GM18520 (cell line): ENCODE measurements at regions not wholly inside any gene's neighbourhood (a gene's known extent, or its start where the extent isn't known, plus 50 kb on each side); places are given as distances from the start of the nearest gene placed in this dataset.
"Not testable (repeated sequence)": the region's sequence is repeated elsewhere in the genome, so short reads cannot be mapped to it uniquely, and the experiment has no call there.

Experiments
- ATAC-seq: cut with Tn5 transposase; IDR thresholded peaks from one replicate; pipeline ENCODE4 v1.9.1; 2021; ENCODE audit not compliant: unreplicated experiment

DNA sequence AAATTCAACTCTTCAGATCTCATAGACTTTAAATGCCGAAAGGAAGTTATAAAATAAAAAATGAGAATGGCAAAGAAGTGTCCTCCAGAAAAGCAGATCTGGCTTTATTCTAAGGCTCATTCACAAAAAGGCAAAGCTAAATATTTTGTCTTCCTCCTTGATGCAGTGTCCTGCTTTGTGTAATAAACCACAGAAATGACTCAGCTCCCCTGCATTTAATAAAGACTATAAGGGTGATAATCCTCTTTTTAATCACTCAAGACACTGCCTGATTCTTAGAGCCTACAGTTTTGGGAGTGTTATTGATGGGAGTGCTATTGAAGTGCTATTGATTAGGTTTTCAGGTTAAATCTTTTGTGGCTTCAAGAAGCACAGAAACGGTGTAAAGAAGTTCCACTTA, 482.0 kb downstream of the PCDH20 start:
- ATAC-seq: no peak

DNA sequence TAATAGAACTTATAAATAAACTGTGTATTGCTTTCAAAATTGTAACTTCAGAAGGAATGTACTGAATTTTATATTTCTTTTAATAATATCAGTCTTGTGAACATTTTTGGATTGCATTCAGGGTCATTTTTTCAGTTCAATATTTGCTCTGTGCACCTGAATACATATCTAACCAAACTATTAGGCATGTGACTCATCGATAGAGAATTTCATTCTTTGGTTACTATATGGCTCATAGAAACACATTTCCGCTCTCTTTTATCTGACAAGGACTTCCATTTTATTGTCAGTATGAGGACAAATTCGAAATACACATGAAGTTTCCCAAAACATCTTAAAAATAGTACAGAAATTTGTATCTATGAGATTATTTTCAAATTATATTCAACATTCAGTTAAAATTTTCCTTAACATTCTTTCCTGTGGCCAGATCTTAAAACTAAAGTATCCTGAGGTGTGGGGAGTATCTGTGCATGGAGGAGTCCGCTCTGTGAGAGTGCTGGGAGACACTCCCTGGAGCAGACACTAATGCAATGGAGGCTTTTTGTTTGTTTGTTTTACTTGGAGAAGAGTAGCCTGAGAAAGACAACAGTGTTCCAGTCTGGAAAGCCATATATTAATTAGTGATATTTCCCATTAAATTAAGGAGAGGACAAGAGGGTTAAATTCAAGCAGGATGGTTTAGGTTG, 483.6 kb downstream of the PCDH20 start:
- ATAC-seq: no peak

DNA sequence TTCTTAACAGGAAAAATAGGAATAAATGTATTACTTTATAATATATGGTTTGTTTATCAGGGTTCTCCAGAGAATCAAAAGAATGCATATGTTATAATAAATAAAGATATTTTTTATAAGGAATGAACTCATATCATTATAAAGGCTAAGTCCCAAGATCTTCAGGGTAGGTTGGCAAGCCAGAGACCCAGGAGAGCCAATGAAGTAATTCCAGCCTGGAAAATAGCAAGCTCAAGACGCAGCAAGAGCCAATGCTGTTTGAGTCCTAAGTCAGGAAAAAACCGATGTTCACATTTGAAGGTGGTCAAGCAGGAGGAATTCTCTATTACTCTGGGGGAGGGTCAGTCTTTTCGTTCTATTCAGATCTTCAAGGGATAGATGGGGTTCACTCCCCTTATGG, 490.0 kb downstream of the PCDH20 start:
- no peak for ATAC-seq

DNA sequence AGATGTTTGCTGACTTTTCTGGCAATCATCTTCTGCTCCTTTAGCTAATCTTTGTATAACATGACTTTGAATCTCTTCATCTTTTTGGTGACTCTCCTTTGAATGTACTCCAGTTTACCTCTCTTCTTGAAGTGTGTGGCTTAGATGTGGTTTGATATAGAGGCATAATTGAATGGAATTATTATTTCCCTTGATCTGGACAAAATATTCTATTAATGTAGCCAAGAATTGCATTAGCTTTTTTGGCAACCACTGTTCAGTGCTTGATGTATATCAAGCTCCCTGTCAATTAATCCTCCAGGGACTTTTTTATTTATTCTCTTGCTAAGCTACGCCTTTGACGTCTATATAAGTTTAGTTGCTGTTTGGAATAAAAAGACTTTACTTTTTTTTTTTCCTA, 490.8 kb downstream of the PCDH20 start:
- ATAC-seq: no peak

DNA sequence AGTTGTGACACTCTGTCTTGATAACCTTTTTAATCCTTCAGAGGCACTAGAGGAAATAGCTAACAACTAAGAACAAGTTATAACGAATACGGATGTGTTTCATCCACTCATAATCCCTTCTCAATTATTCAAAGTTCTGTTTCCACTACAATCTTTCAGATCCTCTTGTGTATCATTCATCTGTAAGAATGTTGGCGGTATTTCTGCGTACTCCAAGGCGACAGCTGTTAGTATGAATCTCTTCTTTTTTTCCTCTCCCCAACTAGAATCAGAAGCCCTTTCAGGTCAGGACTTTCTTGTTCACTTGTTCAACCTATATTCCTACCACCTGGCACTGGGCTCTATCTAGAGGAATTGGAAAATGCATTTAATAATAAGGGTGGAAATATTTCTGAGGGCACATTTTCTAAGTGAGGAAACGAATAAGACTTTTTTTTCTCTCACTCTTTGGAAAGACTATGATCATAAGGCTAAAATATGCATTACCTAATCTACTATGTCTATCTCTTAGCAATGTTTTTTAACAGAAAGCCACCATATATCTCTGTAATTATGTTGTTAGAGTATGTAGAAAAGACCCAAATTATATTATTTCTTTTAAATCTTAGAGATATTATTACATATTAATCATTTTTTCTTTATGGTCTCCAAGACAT, 492.9 kb downstream of the PCDH20 start:
- ATAC-seq: no peak

DNA sequence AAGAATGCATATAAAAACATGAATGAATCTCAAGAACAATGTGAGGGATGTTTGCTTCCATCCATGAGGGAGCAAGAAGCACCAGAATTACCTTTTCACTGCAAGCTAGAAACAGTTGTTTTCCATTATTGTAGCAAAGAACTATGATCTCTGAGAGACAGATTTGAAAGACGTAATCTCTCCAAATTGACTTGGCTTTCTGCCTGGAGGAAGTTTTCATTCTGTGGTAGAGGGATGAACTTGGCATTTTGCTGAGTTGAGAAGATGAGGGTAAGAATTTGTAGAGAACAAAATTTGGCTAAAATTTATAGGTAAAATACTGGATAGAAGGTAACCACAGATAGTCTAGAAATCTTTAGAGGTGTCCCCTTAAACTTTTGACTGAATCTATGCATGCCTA, 496.8 kb downstream of the TDRD3 start:
- no peak for ATAC-seq

DNA sequence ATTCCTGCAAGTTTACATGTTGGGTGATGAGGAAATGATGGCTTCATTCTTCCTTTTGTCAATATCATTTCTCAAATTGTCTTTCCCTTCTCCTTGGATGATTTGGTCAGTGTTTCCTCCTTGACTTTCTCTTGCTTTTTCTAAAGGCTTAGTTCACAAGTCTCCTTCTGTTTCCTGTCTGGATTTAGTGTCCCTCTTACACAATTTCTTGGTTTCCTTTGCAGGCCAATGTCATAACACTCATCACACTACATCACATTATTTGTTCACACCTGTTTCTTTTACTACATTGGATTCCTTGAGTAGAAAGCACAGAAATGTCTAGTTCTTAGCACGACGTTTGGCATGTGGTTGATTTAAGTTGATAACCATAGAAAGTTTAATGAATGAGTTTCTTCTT, 490.7 kb downstream of the TDRD3 start:
- ATAC-seq: no peak

DNA sequence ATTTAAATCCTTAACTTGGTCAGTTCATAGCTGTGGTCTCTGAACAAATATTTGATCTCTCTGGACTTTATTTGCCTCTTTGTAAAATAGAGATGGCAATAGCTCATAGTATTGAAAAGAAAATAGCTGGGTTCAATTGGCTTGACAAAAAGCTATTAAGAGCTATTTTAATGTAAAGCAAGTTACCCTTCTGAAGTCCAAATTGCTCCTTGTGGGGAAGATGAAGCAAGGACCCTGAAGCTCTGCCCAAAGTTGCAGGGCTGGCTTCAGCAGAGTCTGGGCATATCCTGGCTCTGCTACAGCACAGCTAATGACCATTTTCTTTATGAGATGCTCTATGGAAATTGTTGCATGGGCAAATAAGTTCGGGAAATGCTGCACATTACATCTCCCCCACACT, 484.5 kb downstream of the TDRD3 start:
- no peak for ATAC-seq

DNA sequence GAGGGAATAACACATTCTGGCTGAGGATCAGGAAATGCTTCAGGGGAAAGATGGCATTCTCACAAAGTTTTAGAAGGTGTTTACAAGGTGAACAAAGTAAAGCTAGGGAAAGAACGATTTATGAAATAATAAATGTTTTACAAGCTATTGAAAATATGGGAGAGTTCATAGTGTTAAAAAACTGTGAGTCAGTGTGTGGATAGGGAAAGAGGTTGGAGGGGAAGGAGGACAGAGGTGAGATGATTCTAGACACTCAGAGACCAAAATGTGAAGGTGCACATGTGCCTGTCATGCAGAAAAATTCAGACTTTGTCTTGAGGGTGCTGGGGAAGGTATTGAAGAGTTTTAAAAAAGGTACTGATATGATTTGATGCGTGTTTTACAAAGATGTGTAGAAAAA, 476.1 kb downstream of the TDRD3 start:
- ATAC-seq: no peak

DNA sequence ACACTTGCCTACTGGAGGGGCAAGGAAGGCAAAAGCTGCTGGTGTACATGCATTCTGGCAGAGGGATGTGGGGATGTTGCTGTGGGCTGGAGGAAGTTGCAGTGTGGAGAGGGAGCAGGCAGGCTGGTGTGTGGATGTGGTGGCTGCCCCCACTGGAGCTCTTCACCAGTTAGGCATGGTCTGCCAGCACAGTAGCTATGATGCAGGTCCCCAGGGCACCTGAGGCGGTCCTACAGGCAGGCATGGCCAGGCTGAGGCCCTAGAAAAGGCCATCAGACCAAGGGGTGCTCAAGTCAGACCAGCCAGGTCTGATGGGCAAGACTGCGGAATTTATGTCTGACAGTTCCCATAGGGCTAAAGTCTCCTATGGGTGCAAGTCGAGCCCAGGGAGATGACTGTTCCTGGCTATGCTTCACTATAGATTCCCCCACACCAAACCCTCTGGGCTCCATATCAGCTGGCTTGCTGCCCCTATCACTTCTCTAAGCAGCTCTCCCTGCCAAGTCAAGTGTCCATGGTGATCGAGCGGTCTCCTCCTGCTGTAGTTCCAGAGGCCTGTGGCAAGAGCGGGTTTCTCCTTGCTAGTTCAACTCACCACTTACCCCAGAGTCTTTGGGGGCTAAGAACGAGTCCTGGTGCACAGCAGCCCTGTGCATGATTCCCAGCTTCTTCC, 473.1 kb downstream of the TDRD3 start:
- ATAC-seq: no peak

DNA sequence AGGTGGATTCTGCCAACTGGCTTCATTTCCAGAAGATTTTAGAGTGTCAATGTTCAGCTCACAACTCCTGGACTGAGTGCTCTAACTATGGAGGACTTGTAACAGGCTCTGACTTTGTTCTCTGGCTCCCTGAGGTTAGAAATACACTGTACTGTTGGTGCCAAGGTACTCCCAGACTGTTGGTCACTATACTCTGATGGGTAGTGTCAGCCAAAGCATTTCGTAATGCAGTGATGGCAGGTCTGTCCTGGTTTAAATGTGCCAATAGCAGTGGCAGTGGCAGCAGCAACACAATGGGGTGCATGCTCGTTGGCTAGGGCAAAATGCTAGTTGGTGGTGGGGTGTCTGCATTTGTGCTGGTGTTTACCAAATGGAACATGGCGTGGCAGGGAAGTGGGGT, 472.2 kb downstream of the TDRD3 start:
- no peak for ATAC-seq

DNA sequence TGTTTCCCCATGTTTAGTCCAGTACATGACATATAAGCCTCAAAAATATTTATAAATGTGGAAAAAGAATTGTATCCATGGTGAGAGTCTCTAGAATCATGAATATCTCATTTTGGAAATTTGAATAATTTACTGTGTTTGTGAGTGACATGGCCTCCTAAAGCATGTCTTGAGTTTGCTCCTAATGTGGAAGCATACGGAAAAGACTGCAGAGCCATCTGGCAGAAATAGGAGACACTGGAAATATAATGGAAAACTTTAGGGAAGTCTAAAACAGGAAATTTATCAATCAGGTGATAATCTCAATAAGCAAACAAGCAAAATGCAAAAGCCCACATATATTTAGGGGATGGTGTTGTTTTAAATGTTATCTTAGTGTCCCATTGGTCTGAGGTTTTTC, 465.0 kb downstream of the TDRD3 start:
- ATAC-seq: no peak

DNA sequence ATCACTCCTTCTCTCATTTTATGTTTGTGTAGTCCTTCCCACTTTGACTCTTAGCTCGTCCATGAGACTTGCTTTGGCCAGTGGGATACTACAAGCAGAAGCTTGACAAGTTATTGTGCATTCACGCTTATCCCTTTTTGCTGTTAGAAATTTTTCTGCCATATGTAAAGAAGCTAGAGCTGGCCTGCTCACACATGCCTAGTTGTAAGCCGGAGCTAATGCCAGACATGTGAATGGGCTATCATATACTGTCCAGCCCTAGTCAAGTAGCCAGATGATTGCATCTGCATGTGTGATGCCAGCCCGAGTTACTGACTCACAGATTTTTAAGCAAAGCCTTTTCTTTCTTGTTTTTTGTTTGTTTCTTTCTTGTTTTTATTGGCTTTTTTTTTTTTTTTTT, 460.7 kb downstream of the TDRD3 start:
- ATAC-seq: no peak

DNA sequence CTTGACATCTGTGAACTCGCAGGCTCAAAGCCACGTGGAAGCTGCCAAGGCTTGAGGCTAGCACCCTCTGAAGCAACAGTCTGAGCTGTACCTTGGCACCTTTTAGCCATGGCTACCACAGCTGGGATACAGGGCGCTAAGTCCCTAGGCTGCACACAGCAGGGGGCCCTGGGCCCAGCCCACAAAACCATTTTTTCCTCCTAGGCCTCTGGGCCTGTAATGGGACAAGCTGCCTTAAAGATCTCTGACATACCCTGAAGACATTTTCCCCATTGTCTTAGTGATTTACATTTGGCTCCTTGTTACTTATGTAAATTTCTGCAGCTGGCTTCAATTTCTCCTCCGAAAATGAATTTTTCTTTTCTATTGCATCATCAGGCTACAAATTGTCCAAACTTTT, 455.9 kb downstream of the TDRD3 start:
- ATAC-seq: no peak

DNA sequence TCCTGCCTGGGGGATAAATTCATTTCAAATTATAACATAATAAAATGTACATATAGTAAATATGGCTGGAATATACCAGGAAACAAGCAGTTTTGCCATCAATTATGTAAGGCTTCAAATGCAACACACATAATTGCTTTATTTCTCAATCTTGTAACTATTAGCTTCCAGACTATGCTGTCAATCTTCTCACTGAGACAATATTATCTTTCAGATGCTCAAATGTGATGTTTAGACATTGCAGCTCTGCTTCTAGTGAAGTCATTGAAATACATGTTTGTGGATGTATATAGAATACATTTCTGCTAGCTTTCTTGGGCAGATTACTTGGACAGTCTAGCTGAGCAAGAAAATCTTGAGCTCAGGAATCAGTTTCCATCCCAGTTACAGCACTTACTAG, 454.4 kb downstream of the TDRD3 start:
- ATAC-seq: no peak

DNA sequence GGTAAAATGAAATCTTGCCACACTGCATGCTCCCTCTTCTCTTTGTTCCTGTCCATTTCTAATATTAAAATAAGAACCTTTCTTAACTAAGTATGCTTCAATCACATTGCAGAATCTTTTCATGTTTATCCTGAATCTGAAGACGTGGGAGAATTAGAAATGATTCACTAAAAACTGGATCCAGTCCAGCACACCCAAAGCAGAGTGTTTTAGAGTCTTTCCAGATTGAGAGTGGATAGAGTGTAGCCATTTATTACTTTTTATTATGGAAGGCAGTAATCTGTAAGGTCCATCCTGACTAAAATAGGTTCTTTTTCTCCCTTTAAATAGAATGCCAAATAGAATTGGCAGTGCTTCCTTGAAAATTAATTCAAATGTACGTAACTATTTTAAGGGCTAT, 453.5 kb downstream of the TDRD3 start:
- ATAC-seq: no peak

DNA sequence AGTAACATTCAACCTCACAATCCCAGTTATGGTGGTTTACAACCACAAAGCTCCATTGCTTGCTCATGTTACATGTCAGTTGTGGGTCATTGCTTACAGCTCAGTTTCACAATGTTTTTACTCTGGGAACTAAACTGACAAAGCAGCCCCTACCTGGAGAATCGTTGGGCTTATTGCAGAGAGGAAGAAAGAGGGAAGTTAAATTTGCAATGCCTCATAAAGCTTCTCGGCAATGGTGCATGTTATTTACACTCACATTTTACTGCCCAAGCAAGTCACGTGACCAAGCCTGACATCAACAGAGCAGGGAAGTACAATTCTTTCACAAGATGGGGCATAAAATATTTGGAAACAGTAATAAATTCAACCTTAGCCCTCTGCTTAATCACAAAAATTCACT, 441.6 kb downstream of the TDRD3 start:
- no peak for ATAC-seq

DNA sequence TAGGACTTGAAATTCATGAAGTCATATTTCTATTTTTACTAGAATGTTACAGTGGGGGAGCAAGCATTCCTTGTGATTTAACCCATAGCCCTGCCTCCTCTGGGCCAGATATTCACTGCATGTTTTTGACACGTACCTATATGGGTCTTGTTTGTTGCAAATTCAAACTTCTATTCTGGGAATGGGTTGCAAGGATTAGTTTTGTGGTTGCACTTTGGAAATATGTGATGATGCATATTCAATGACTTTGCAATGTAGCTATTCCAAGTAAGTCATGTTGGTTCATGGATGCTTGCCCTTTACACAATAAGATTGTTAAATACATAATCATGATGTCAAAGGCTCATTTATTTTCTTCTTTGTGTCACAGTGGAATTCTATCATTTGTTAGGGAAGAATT, 440.8 kb downstream of the TDRD3 start:
- no peak for ATAC-seq

DNA sequence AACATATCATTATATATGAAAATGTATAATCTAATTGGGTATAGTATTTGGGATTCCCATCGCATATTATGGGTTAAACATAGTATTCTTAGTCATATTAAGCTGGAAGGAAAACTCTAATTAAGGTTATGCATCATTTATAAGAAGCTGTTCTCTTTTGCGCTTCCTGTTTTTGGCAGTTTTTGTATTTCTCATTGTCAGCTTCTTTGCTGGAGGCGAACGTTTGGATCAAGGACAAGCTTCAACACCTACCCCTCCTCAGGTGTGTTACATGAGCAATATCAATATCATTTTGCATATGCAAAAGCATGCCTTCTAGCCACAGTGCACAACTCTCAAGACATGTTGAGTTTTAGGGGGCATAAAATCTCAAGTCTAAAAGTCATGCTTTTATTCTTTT, 439.8 kb downstream of the TDRD3 start:
- ATAC-seq: no peak

DNA sequence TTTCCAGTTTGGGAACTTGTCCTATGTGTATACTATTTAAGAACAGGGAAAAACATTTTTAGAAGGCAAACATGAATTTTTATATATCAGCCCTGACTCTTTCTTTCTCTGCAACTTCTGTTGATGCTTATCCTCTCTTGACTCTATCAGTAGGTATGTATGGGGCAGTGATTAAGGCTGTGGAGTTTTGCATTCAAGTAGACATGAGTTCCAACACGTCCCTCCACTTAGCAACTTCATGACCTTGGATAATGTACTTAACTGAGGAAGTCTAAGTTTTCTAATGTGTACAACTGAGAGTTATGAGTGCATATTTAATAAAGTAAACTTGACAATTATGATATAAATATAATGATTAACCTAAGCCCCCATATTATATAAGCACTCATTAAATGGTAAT, 414.6 kb downstream of the TDRD3 start:
- ATAC-seq: no peak

DNA sequence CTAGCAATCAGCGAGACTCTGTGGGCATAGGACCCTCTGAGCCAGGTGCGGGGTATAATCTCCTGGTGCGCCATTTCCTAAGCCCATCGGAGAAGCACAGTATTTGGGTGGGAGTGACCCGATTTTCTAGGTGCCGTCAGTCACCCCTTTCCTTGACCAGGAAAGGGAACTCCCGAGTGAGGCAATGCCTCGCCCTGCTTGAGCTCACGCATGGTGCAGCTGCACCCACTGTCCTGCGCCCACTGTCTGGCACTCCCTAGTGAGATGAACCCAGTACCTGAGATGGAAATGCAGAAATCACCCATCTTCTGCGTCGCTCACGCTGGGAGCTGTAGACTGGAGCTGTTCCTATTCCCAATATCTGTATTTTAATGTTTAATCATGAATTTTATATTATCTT, 408.6 kb downstream of the TDRD3 start:
- ATAC-seq: not testable (repeated sequence)

DNA sequence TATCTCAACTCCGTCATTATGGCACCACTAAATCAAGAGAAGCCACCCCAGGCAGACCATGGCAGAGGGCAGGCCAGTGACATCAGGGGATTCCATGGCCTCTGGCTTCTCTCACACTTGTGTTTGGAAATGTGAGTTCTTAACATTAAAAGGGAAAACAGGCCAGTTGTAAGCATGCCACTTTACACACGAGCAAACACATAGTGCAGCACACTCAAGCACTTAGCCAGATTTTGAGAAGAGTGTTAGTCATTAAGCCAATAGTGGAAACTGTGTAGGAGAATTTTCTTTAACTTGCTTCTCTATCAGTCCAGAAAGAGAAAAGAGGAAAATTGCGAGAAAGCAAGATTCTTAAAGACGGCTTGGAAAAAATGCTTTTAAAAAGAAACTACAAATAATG, 401.5 kb downstream of the TDRD3 start:
- no peak for ATAC-seq

DNA sequence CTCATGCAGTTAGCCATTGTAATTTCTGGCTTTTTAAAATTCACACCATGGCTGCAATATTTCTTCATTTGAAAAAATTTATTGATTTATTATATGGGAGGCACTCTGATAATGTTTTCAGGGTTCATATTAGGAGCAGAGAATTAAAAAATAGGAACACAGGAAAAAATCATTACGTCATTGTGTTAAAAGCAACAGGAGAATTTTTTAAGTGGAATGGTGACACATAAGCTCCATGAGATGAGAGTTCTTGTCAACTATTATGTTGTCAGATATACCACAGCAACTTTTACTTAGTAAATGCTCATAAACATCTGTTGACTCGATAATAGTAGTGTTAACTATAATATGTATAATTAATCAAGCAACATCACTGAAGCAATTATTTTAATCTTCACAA, 400.1 kb downstream of the TDRD3 start:
- ATAC-seq: no peak
